Ishikawa (cell line): ENCODE measurements at regions not wholly inside any gene's neighbourhood (a gene's known extent, or its start where the extent isn't known, plus 50 kb on each side); places are given as distances from the start of the nearest gene placed in this dataset.

Experiments used
- CEBPB ChIP-seq: IDR thresholded peaks from 2 replicates; pipeline ENCODE4 v1.6.1; 2012
- CREB1 ChIP-seq: IDR thresholded peaks from 2 replicates; pipeline ENCODE4 v1.6.1; 2012; ENCODE audit warnings: low read depth
- EGR1 ChIP-seq: IDR thresholded peaks from 2 replicates; pipeline ENCODE4 v1.6.1; 2012
- EP300 ChIP-seq: IDR thresholded peaks from 2 replicates; pipeline ENCODE4 v1.6.1; 2012; ENCODE audit warnings: borderline replicate concordance
- FOXM1 ChIP-seq: IDR thresholded peaks from 2 replicates; pipeline ENCODE4 v1.6.1; 2012; ENCODE audit warnings: low read depth, borderline replicate concordance
- NFIC ChIP-seq: IDR thresholded peaks from 2 replicates; pipeline ENCODE4 v1.6.1; 2012
- RAD21 ChIP-seq: IDR thresholded peaks from 2 replicates; pipeline ENCODE4 v1.6.1; 2012; ENCODE audit warnings: low read depth
- TAF1 ChIP-seq: IDR thresholded peaks from 2 replicates; pipeline ENCODE4 v1.6.1; 2012; ENCODE audit warnings: low read depth, mild to moderate bottlenecking
- TCF12 ChIP-seq: IDR thresholded peaks from 2 replicates; pipeline ENCODE4 v1.6.1; 2012; ENCODE audit warnings: low read depth
- TEAD4 ChIP-seq: IDR thresholded peaks from 2 replicates; pipeline ENCODE4 v1.6.1; 2012
- YY1 ChIP-seq: IDR thresholded peaks from 2 replicates; pipeline ENCODE4 v1.6.1; 2012; ENCODE audit warnings: low read depth
- ZBTB7A ChIP-seq: IDR thresholded peaks from 2 replicates; pipeline ENCODE4 v1.6.1; 2012; ENCODE audit warnings: low read depth
- TF ChIP-seq, protein P1 (sequence below): IDR thresholded peaks from 2 replicates; pipeline ENCODE4 v1.6.1; 2012
- TF ChIP-seq, protein P2 (sequence below): IDR thresholded peaks from 2 replicates; pipeline ENCODE4 v1.6.1; 2012; ENCODE audit warnings: low read depth, mild to moderate bottlenecking
- TF ChIP-seq, protein P3 (sequence below): IDR thresholded peaks from 2 replicates; pipeline ENCODE4 v1.6.1; 2012

DNA sequence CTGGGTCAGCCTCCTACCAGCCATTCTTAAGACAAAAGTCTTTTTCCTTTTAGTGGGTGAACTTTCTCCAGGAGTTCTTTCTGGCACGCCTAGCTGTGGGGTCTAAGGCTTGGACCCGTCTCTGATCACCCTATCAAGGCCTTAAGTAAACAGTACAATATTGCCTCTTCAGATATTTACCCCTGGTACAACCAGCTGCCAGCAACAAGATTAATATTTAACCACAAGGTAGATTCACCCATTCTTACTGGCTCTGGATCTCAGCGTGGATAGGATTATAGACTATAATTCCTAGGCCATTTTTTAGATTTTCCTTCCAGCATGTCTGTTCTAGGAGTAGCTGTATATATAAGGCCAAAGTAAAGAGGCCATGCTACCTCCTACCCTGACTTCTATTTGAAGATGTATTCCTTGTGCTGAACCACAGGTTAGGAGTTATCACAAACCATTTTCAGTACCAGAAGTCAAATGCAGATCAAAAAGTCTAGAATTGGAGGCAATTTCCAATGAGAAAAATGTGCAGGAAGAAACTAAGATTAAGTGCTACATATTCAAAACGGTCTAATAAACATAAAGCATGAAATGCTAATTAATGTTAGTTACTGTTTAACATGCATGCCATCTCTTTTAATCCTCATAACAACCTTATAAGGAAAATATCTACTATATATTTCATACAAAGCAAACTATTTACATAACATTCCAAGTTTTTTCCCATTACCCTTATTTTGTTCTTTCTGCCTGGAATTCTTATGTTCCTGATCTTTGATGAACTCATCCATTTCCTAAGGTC, 110.0 kb upstream of the SYN3 start:
- TF ChIP-seq, protein P1, sequence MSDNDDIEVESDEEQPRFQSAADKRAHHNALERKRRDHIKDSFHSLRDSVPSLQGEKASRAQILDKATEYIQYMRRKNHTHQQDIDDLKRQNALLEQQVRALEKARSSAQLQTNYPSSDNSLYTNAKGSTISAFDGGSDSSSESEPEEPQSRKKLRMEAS: no peak
- no peak for TF ChIP-seq TEAD4
- TF ChIP-seq YY1: no peak
- TF ChIP-seq, protein P2, sequence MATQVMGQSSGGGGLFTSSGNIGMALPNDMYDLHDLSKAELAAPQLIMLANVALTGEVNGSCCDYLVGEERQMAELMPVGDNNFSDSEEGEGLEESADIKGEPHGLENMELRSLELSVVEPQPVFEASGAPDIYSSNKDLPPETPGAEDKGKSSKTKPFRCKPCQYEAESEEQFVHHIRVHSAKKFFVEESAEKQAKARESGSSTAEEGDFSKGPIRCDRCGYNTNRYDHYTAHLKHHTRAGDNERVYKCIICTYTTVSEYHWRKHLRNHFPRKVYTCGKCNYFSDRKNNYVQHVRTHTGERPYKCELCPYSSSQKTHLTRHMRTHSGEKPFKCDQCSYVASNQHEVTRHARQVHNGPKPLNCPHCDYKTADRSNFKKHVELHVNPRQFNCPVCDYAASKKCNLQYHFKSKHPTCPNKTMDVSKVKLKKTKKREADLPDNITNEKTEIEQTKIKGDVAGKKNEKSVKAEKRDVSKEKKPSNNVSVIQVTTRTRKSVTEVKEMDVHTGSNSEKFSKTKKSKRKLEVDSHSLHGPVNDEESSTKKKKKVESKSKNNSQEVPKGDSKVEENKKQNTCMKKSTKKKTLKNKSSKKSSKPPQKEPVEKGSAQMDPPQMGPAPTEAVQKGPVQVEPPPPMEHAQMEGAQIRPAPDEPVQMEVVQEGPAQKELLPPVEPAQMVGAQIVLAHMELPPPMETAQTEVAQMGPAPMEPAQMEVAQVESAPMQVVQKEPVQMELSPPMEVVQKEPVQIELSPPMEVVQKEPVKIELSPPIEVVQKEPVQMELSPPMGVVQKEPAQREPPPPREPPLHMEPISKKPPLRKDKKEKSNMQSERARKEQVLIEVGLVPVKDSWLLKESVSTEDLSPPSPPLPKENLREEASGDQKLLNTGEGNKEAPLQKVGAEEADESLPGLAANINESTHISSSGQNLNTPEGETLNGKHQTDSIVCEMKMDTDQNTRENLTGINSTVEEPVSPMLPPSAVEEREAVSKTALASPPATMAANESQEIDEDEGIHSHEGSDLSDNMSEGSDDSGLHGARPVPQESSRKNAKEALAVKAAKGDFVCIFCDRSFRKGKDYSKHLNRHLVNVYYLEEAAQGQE: no peak

DNA sequence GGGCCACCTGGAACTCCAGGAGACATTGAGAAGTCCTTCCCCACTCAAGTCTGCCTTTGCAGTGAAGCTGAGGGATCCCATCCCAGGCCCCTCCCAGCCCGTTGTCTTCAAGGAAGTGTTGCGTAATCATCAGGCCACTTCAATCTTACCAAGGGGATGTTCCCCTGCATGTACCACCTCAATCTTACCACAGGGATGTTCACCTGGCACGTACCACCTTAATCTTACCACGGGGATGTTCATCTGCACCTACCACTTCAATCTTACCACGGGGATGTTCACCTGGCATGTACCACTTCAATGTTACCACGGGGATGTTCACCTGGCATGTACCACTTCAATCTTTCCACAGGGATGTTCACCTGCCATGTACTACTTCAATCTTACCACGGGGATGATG, 108.0 kb upstream of the SYN3 start:
- TF ChIP-seq, protein P1: no peak
- TF ChIP-seq EP300: no peak
- no peak for TF ChIP-seq EGR1
- TF ChIP-seq TCF12: no peak

DNA sequence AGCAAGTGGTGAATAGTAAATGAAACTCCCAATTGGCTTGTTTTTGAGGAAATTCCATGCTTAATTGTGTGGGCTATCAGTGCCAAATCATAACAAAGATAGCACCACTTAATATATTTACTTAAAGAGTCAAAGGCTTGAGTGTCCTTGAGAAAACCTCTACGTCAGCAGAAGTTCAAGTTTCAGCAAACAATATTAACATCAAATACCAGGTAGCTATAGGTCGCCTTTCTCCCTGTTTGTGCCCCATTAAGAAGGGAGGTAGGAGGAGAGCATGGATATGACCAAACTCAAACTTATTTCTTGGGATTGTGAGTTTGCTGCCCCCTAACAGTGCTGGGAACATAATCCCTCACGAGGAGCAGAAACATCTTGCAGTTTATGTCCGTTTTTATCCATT, 105.6 kb upstream of the SYN3 start:
- TF ChIP-seq, protein P1: no peak
- TF ChIP-seq NFIC (no peak), CREB1 (no peak), RAD21 (no peak), ZBTB7A (no peak), TCF12 (no peak), EP300 (no peak), CEBPB (no peak), TAF1 (no peak), EGR1 (no peak)
- TF ChIP-seq, protein P2: no peak

DNA sequence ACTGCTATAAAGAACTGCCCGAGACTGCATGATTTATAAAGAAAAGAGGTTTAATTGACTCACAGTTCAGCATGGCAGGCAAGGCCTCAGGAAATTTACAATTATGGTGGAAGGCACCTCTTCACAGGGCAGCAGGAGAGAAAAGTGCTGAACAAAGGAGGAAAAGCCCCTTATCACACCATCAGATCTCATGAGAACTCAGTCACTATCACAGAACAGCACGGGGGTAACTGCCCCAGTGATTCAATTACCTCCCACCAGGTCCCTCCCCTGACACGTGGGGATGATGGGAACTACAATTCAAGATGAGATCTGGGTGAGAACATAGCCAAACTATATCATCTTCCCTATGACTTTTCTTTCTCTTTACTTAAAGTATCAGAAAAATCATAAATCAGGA, 104.0 kb upstream of the SYN3 start:
- TF ChIP-seq RAD21 (no peak), CREB1 (no peak), YY1 (no peak), TEAD4 (no peak), NFIC (no peak), EGR1 (no peak), CEBPB (no peak), FOXM1 (no peak), EP300 (no peak), ZBTB7A (no peak), TCF12 (no peak), TAF1 (no peak)
- TF ChIP-seq, protein P1: no peak
- TF ChIP-seq, protein P2: no peak
- TF ChIP-seq, protein P3, sequence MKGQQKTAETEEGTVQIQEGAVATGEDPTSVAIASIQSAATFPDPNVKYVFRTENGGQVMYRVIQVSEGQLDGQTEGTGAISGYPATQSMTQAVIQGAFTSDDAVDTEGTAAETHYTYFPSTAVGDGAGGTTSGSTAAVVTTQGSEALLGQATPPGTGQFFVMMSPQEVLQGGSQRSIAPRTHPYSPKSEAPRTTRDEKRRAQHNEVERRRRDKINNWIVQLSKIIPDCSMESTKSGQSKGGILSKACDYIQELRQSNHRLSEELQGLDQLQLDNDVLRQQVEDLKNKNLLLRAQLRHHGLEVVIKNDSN: no peak

DNA sequence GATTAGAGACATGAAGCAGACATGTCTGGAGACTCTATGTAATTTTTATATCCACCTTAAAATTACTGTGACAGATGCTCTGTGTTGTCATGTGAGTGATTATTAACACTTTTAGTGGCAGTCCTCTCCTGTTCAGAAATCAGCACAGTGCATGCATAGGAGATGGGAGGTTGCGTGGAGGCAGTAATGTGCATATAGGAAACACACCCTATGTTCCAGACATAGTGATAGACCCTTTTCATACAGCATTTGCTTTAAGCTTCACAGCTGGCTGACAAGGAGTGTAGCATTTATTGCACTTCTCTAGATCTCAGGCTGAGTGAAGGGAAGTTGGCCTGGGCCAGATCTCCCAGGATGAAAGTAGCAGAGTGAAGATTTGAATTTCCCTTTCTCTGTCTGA, 102.3 kb upstream of the SYN3 start:
- TF ChIP-seq EGR1: no peak
- TF ChIP-seq RAD21: no peak
- no peak for TF ChIP-seq NFIC
- no peak for TF ChIP-seq TAF1
